CD14-positive monocyte (primary cell): ENCODE measurements at regions not wholly inside any gene's neighbourhood (a gene's known extent, or its start where the extent isn't known, plus 50 kb on each side); places are given as distances from the start of the nearest gene placed in this dataset.

ENCODE experiments used
- DNase-seq, 3 donors: peaks; one replicate each; pipeline ENCODE4 v3.0.0-alpha.2; 2011 to 2022
- H2AFZ ChIP-seq: 2 replicates; pipeline ENCODE4 v1.6.0; 2012; ENCODE audit warnings: mild to moderate bottlenecking, low read depth, low read length, inconsistent platforms; ENCODE audit not compliant: insufficient read depth, poor library complexity, severe bottlenecking
- H3K27ac ChIP-seq, 2 donors: 1 replicate in 1 of 2; 2 replicates in 1 of 2; pipeline ENCODE4 v1.5.1; 2012 to 2013; ENCODE audit warnings: low read length in 2 of 2, control low read depth in 1 of 2, inconsistent platforms in 1 of 2, low read depth in 1 of 2, mild to moderate bottlenecking in 1 of 2
- H3K27me3 ChIP-seq, 2 donors: one replicate each; pipeline versions ENCODE4 v1.6.0 to v1.6.1; 2011 to 2013; ENCODE audit warnings: low read length in 2 of 2; ENCODE audit not compliant: control insufficient read depth in 2 of 2, insufficient read depth in 2 of 2
- H3K36me3 ChIP-seq, 2 donors: replicated peaks in 1 of 2; 1 replicate in 1 of 2; 2 replicates in 1 of 2; pipeline versions ENCODE4 v1.5.1 to v1.6.1; 2012 to 2013; ENCODE audit warnings: low read length in 2 of 2, control low read depth in 1 of 2, inconsistent platforms in 1 of 2, mild to moderate bottlenecking in 1 of 2; ENCODE audit not compliant: insufficient read depth in 2 of 2, control insufficient read depth in 1 of 2
- H3K4me1 ChIP-seq, 2 donors: 1 replicate in 1 of 2; 2 replicates in 1 of 2; pipeline versions ENCODE4 v1.5.1 to v1.6.1; 2012 to 2013; ENCODE audit warnings: low read length in 2 of 2, control low read depth in 1 of 2, inconsistent platforms in 1 of 2, mild to moderate bottlenecking in 1 of 2, moderate library complexity in 1 of 2; ENCODE audit not compliant: insufficient read depth in 2 of 2, control insufficient read depth in 1 of 2
- H3K4me2 ChIP-seq: replicated peaks from 2 replicates; pipeline ENCODE3; 2012; ENCODE audit warnings: low read length, moderate library complexity, mild to moderate bottlenecking; ENCODE audit not compliant: poor library complexity, severe bottlenecking; ENCODE audit errors: extremely low read depth
- H3K4me3 ChIP-seq, 3 experiments: fragments of 200-600 bp in 1 of 3; sonication (generic) in 1 of 3; replicated peaks in 1 of 3; 1 replicate in 2 of 3; 2 replicates in 1 of 3; pipeline ENCODE4 v1.5.1; 2011 to 2013; ENCODE audit warnings: low read length in 3 of 3, mild to moderate bottlenecking in 3 of 3, control low read depth in 2 of 3, low read depth in 2 of 3, inconsistent platforms in 1 of 3, moderate library complexity in 1 of 3
- H3K79me2 ChIP-seq: 2 replicates; pipeline ENCODE4 v1.6.0; 2012; ENCODE audit warnings: mild to moderate bottlenecking, control low read depth, inconsistent platforms, low read length, moderate library complexity; ENCODE audit not compliant: insufficient read depth
- H3K9ac ChIP-seq: 2 replicates; pipeline ENCODE4 v1.6.0; 2017; ENCODE audit warnings: low read length, mild to moderate bottlenecking; ENCODE audit not compliant: insufficient read depth, poor library complexity, severe bottlenecking
- H3K9me3 ChIP-seq, 2 donors: replicated peaks in 1 of 2; 1 replicate in 1 of 2; 2 replicates in 1 of 2; pipeline versions ENCODE4 v1.5.1 to v1.6.1; 2012 to 2013; ENCODE audit warnings: low read length in 2 of 2, control low read depth in 1 of 2; ENCODE audit not compliant: control insufficient read depth in 1 of 2, insufficient read depth in 1 of 2
- H4K20me1 ChIP-seq: 2 replicates; pipeline ENCODE4 v1.6.0; 2012; ENCODE audit warnings: mild to moderate bottlenecking, low read length, control low read depth, moderate library complexity; ENCODE audit not compliant: insufficient read depth
- H3K27ac Mint-ChIP-seq, 7 donors: one replicate each; pipeline ENCODE4 v1.8.0; 2020; ENCODE audit warnings: mild to moderate bottlenecking in 7 of 7, mixed read lengths in 7 of 7, moderate library complexity in 6 of 7, inconsistent platforms in 2 of 7
- H3K27me3 Mint-ChIP-seq, 3 donors: one replicate each; pipeline ENCODE4 v1.8.0; 2021 to 2022; ENCODE audit warnings: low read depth in 3 of 3, mild to moderate bottlenecking in 3 of 3, mixed read lengths in 3 of 3, moderate library complexity in 3 of 3, inconsistent platforms in 1 of 3
- H3K36me3 Mint-ChIP-seq, 2 donors: one replicate each; pipeline ENCODE4 v1.8.0; 2020; ENCODE audit warnings: mixed read lengths in 2 of 2, inconsistent platforms in 1 of 2, mild to moderate bottlenecking in 1 of 2
- H3K4me1 Mint-ChIP-seq: one replicate; pipeline ENCODE4 v1.8.0; 2020; ENCODE audit warnings: mild to moderate bottlenecking, mixed read lengths
- H3K4me3 Mint-ChIP-seq, 2 donors: one replicate each; pipeline ENCODE4 v1.8.0; 2020; ENCODE audit warnings: mild to moderate bottlenecking in 2 of 2, mixed read lengths in 2 of 2, moderate library complexity in 1 of 2
- H3K9me3 Mint-ChIP-seq, 7 donors: one replicate each; pipeline ENCODE4 v1.8.0; 2020 to 2022; ENCODE audit warnings: mixed read lengths in 7 of 7, mild to moderate bottlenecking in 6 of 7, moderate library complexity in 6 of 7, inconsistent platforms in 2 of 7
- WGBS: methylation state at CpG from one replicate; pipeline ENCODE4 v1.1.5; 2013; ENCODE audit warnings: missing lambda C conversion rate; ENCODE audit not compliant: insufficient coverage; 5-methylcytosine and 5-hydroxymethylcytosine counted together
- intact Hi-C, 2 donors: fragments of 100-400 bp; cut with micrococcal nuclease; formaldehyde crosslinking; loops; one replicate each; pipeline versions ENCODE4 v1.15.0 to v1.15.1; 2023
- TF ChIP-seq, protein P1 (sequence below): fragments of 200-600 bp; IDR thresholded peaks from one replicate; pipeline ENCODE4 v1.8.0; 2022; ENCODE audit warnings: antibody characterized with exemption, mild to moderate bottlenecking

- WGBS = no CpG with 5 or more reads among the region's 2 CpGs
- peaks cover 0 to 9% (median 2%) of the 10 kb centered on the region in 7 donors for H3K9me3 Mint-ChIP-seq
These were observed 305.1 kb upstream of the SLC10A2 start for GRCh38 chr13:103371271-103371670.

DNA sequence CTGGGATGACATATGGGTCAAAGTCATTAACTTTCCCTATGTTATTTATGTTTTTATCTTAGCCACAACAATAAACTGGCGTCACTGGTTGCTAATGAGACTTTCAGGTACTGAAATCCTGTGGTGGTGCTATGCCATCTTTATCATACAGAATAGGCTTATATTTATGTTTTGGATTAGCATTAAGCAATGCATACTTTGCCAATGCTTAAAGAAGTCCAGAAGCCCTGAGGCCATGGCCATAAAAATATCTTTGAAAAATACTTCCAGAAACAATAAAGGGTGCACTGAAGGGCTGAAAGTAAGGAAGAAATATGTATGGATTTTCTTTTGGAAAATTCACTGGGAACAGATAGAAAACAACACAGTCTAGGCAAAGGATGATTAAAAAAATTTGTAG, 304.6 kb upstream of the SLC10A2 start:
- Mint-ChIP-seq H3K27ac (no peak overlapping the region), H3K27me3 (no peaks in the 10 kb centered on the region), H3K4me3 (no peak overlapping the region), H3K9me3 (peaks cover 0 to 6% (median 2%) of the 10 kb centered on the region in 7 donors), H3K4me1 (no peaks in the 10 kb centered on the region), H3K36me3 (no peaks in the 10 kb centered on the region)
- intact Hi-C loops = no loop called here
- no peak overlapping the region for H3K4me3 ChIP-seq
- H2AFZ ChIP-seq = no peak overlapping the region
- DNase-seq = no peak
- peaks cover 0 to 3% of the 10 kb centered on the region in 2 donors for H3K9me3 ChIP-seq
- H3K27ac ChIP-seq = no peak overlapping the region
- no peaks in the 10 kb centered on the region for H3K27me3 ChIP-seq
- H3K4me2 ChIP-seq = no peak overlapping the region
- no peaks in the 10 kb centered on the region for H3K36me3 ChIP-seq
- no peaks in the 10 kb centered on the region for H4K20me1 ChIP-seq
- no peaks in the 10 kb centered on the region for H3K4me1 ChIP-seq
- no peak overlapping the region for H3K9ac ChIP-seq
- no peaks in the 10 kb centered on the region for H3K79me2 ChIP-seq
- no CpG with 5 or more reads among the region's 1 CpG for WGBS
- TF ChIP-seq, protein P1, sequence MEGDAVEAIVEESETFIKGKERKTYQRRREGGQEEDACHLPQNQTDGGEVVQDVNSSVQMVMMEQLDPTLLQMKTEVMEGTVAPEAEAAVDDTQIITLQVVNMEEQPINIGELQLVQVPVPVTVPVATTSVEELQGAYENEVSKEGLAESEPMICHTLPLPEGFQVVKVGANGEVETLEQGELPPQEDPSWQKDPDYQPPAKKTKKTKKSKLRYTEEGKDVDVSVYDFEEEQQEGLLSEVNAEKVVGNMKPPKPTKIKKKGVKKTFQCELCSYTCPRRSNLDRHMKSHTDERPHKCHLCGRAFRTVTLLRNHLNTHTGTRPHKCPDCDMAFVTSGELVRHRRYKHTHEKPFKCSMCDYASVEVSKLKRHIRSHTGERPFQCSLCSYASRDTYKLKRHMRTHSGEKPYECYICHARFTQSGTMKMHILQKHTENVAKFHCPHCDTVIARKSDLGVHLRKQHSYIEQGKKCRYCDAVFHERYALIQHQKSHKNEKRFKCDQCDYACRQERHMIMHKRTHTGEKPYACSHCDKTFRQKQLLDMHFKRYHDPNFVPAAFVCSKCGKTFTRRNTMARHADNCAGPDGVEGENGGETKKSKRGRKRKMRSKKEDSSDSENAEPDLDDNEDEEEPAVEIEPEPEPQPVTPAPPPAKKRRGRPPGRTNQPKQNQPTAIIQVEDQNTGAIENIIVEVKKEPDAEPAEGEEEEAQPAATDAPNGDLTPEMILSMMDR = no peak

More at GRCh38 chr13:103371271-103371670, 305.1 kb upstream of the SLC10A2 start:
- peaks cover 0 to 3% of the 10 kb centered on the region in 2 donors for H3K9me3 ChIP-seq
- H4K20me1 ChIP-seq = no peaks in the 10 kb centered on the region
- intact Hi-C loops = no loop called here
- H3K36me3 Mint-ChIP-seq = no peaks in the 10 kb centered on the region
- no peak overlapping the region for H3K9ac ChIP-seq
- no peak overlapping the region for H3K4me2 ChIP-seq
- H3K4me1 Mint-ChIP-seq = no peaks in the 10 kb centered on the region
- H3K79me2 ChIP-seq = no peaks in the 10 kb centered on the region
- H3K4me3 ChIP-seq = no peak overlapping the region
- TF ChIP-seq, protein P1 = no peak
- H2AFZ ChIP-seq = no peak overlapping the region
- no peaks in the 10 kb centered on the region for H3K27me3 ChIP-seq
- H3K27ac ChIP-seq = no peak overlapping the region
- no peak overlapping the region for H3K27ac Mint-ChIP-seq
- no peaks in the 10 kb centered on the region for H3K4me1 ChIP-seq
- no peak overlapping the region for H3K4me3 Mint-ChIP-seq
- DNase-seq = no peak
- H3K36me3 ChIP-seq = no peaks in the 10 kb centered on the region
- H3K27me3 Mint-ChIP-seq = no peaks in the 10 kb centered on the region
